GM08714 (cell line): ENCODE measurements at regions not wholly inside any gene's neighbourhood (a gene's known extent, or its start where the extent isn't known, plus 50 kb on each side); places are given as distances from the start of the nearest gene placed in this dataset.

Experiments
- H3K4me3 ChIP-seq: fragments of 200-500 bp; sonication (Bioruptor generic); 2 replicates; pipeline ENCODE4 v1.5.1; 2014; ENCODE audit warnings: mild to moderate bottlenecking, low read length, inconsistent platforms
- ZNF274 ChIP-seq: IDR thresholded peaks from 2 replicates; pipeline ENCODE4 v1.6.1; 2012; ENCODE audit warnings: mild to moderate bottlenecking, low read depth, low read length

- no peak overlapping the region for H3K4me3 ChIP-seq
- TF ChIP-seq ZNF274: no peak
Measured at GRCh38 chr9:589723-590122, 251.8 kb upstream of the DMRT1 start.

GRCh38 chr9:591292-591691 lies 250.2 kb upstream of the DMRT1 start:
- no peak overlapping the region for H3K4me3 ChIP-seq

GRCh38 chr9:592225-592624 lies 249.3 kb upstream of the DMRT1 start:
- H3K4me3 ChIP-seq: no peak overlapping the region
- no peak for TF ChIP-seq ZNF274

More at GRCh38 chr9:591292-591691, 250.2 kb upstream of the DMRT1 start:
- TF ChIP-seq ZNF274: no peak

- TF ChIP-seq ZNF274: no peak
- H3K4me3 ChIP-seq: no peak overlapping the region
Measured at GRCh38 chr9:592733-593132, 248.8 kb upstream of the DMRT1 start.

- no peak overlapping the region for H3K4me3 ChIP-seq
- no peak for TF ChIP-seq ZNF274
Measured at GRCh38 chr9:593809-594208, 247.7 kb upstream of the DMRT1 start.

GRCh38 chr9:596703-597102 lies 244.8 kb upstream of the DMRT1 start:
- no peak for TF ChIP-seq ZNF274

GRCh38 chr9:600006-600405 lies 241.5 kb upstream of the DMRT1 start:
- no peak overlapping the region for H3K4me3 ChIP-seq
- TF ChIP-seq ZNF274: no peak

More at GRCh38 chr9:596703-597102, 244.8 kb upstream of the DMRT1 start:
- H3K4me3 ChIP-seq: no peak overlapping the region

GRCh38 chr9:602716-603115 lies 238.8 kb upstream of the DMRT1 start:
- no peak overlapping the region for H3K4me3 ChIP-seq
- no peak for TF ChIP-seq ZNF274

GRCh38 chr9:603126-603525 lies 238.4 kb upstream of the DMRT1 start:
- TF ChIP-seq ZNF274: no peak
- no peak overlapping the region for H3K4me3 ChIP-seq

- TF ChIP-seq ZNF274: no peak
- H3K4me3 ChIP-seq: no peak overlapping the region
Measured at GRCh38 chr9:607417-607816, 234.1 kb upstream of the DMRT1 start.

- no peak for TF ChIP-seq ZNF274
- H3K4me3 ChIP-seq: no peak overlapping the region
Measured at GRCh38 chr9:613771-614347, 227.6 kb upstream of the DMRT1 start.

GRCh38 chr9:614431-614830 lies 227.1 kb upstream of the DMRT1 start:
- no peak for TF ChIP-seq ZNF274
- no peak overlapping the region for H3K4me3 ChIP-seq

- no peak overlapping the region for H3K4me3 ChIP-seq
- no peak for TF ChIP-seq ZNF274
Measured at GRCh38 chr9:615756-616155, 225.7 kb upstream of the DMRT1 start.

GRCh38 chr9:616694-617093 lies 224.8 kb upstream of the DMRT1 start:
- H3K4me3 ChIP-seq: no peak overlapping the region
- no peak for TF ChIP-seq ZNF274

- no peak for TF ChIP-seq ZNF274
- H3K4me3 ChIP-seq: no peak overlapping the region
Measured at GRCh38 chr9:617445-618085, 223.9 kb upstream of the DMRT1 start.

GRCh38 chr9:618478-618877 lies 223.0 kb upstream of the DMRT1 start:
- TF ChIP-seq ZNF274: no peak
- no peak overlapping the region for H3K4me3 ChIP-seq
